ENCODE measurements at regions not wholly inside any gene's neighbourhood (a gene's known extent, or its start where the extent isn't known, plus 50 kb on each side); places are given as distances from the start of the nearest gene placed in this dataset.

GRCh38 chr12:25690996-25691864 lies 138.1 kb upstream of the LMNTD1 start:
- no peak overlapping the region for H3K27ac ChIP-seq

GRCh38 chr12:25691865-25692114 lies 138.7 kb upstream of the LMNTD1 start:
- H3K27me3 ChIP-seq: no peaks in the 10 kb centered on the region
- peaks cover 0 to 7% (median 0%) of the 10 kb centered on the region in 3 donors for H3K4me1 ChIP-seq
- 63 to 79% methylated on average over 4 of the region's 4 CpGs for WGBS, 2 donors
- H3K9me3 ChIP-seq: no peaks in the 10 kb centered on the region
- no peak overlapping the region for H3K4me3 ChIP-seq
- intact Hi-C loops (cut with DNase I): no loop called here
- H3K36me3 ChIP-seq: no peaks in the 10 kb centered on the region
- TF ChIP-seq POLR2A (IDR thresholded peaks at IDR 0.05) (no peak), CTCF (IDR thresholded peaks at IDR 0.05) (no peak)
- no peak for DNase-seq
- no peak overlapping the region for H3K27ac ChIP-seq

More at GRCh38 chr12:25690996-25691864, 138.1 kb upstream of the LMNTD1 start:
- H3K27me3 ChIP-seq: no peaks in the 10 kb centered on the region
- no peak for DNase-seq
- H3K4me3 ChIP-seq: no peak overlapping the region
- intact Hi-C loops (cut with DNase I): no loop called here
- no peaks in the 10 kb centered on the region for H3K9me3 ChIP-seq
- no peaks in the 10 kb centered on the region for H3K36me3 ChIP-seq
- H3K4me1 ChIP-seq: peaks cover 0 to 7% (median 0%) of the 10 kb centered on the region in 3 donors
- TF ChIP-seq POLR2A (IDR thresholded peaks at IDR 0.05): no peak
- no peak for TF ChIP-seq CTCF (IDR thresholded peaks at IDR 0.05)
- 80 to 81% methylated on average over 8 of the region's 8 CpGs for WGBS, 2 donors

- Histone ChIP-seq H3K9me3 (no peaks in the 10 kb centered on the region), H3K27me3 (no peaks in the 10 kb centered on the region), H3K27ac (no peak overlapping the region), H3K4me3 (no peak overlapping the region), H3K36me3 (no peaks in the 10 kb centered on the region), H3K4me1 (peaks cover 0 to 7% (median 0%) of the 10 kb centered on the region in 3 donors)
- DNase-seq: no peak
- intact Hi-C loops (cut with DNase I): no loop called here
- 84 to 88% methylated on average over 9 of the region's 9 CpGs for WGBS, 2 donors
- TF ChIP-seq CTCF (IDR thresholded peaks at IDR 0.05): no peak
- no peak for TF ChIP-seq POLR2A (IDR thresholded peaks at IDR 0.05)
These were observed 139.3 kb upstream of the LMNTD1 start for GRCh38 chr12:25692115-25693035.

- intact Hi-C loops (cut with DNase I): no loop called here
- 59 to 72% methylated on average over 7 of the region's 7 CpGs for WGBS, 2 donors
- DNase-seq: no peak
- TF ChIP-seq CTCF (IDR thresholded peaks at IDR 0.05) (no peak), POLR2A (IDR thresholded peaks at IDR 0.05) (no peak)
- no peak overlapping the region for H3K27ac ChIP-seq
- no peaks in the 10 kb centered on the region for H3K9me3 ChIP-seq
- H3K4me3 ChIP-seq: peak overlapping the region in 1 of 4 donors; percentile 12
- H3K36me3 ChIP-seq: no peaks in the 10 kb centered on the region
- no peaks in the 10 kb centered on the region for H3K27me3 ChIP-seq
- peaks cover 0 to 7% (median 0%) of the 10 kb centered on the region in 3 donors for H3K4me1 ChIP-seq
These were observed 141.0 kb upstream of the LMNTD1 start for GRCh38 chr12:25694072-25694471.

DNA sequence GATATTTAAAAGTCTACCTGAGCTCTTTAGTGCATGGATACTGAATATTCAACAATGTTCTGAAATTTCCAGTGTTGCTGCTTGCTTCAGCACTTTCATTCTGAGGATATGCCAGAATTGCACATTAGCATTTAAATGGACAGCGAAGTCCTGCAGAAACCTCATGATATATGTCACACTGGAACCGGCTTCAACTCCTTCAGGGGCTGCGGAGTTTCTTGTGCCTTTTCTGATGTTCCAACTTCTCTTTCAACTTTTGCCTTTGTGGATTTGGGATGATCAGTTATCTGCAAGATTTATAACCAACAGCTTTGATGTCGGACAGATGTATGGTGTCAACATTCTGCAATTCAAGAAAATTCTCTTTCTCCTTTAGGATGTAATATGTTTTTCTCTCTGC lies 142.5 kb upstream of the LMNTD1 start:
- Histone ChIP-seq H3K27ac (no peak overlapping the region), H3K9me3 (no peaks in the 10 kb centered on the region), H3K27me3 (no peaks in the 10 kb centered on the region), H3K4me1 (peaks cover 0 to 7% (median 0%) of the 10 kb centered on the region in 3 donors), H3K36me3 (no peaks in the 10 kb centered on the region), H3K4me3 (no peak overlapping the region)
- TF ChIP-seq POLR2A (IDR thresholded peaks at IDR 0.05): no peak
- no peak for TF ChIP-seq CTCF (IDR thresholded peaks at IDR 0.05)
- no peak for DNase-seq
- intact Hi-C loops (cut with DNase I): no loop called here
- 85% methylated on average over 4 of the region's 4 CpGs for WGBS, 2 donors

Measured in esophagus squamous epithelium (tissue), 5 donors.